ENCODE measurements at regions not wholly inside any gene's neighbourhood (a gene's known extent, or its start where the extent isn't known, plus 50 kb on each side); places are given as distances from the start of the nearest gene placed in this dataset. TPM values are rescaled to one million over a fixed set of nuclear protein-coding genes. Genes with fewer than 3 reads are reported as not detected.

Small RNA genes lying in the stretch of these regions (small RNA-seq; reads per million reads assigned to genes)
- gene AC023232.1 (ENCODE audit: insufficient read depth) = not detected
